CD8-positive, alpha-beta memory T cell (primary cell): ENCODE measurements at regions not wholly inside any gene's neighbourhood (a gene's known extent, or its start where the extent isn't known, plus 50 kb on each side); places are given as distances from the start of the nearest gene placed in this dataset.

Source experiments
- CTCF ChIA-PET: fragments of 350-600 bp; sonication (Branson Sonifier 250); formaldehyde crosslinking; loops from one replicate; lab custom pipeline; 2021; ENCODE audit warnings: antibody characterized with exemption; lab: Charles Lee
- POLR2A ChIA-PET: fragments of 350-600 bp; sonication (Branson Sonifier 250); formaldehyde crosslinking; loops from one replicate; lab custom pipeline; 2021; ENCODE audit warnings: antibody characterized with exemption; lab: Charles Lee
- DNase-seq, 5 donors: peaks; one replicate each; pipeline versions ENCODE4 v3.0.0 to v3.0.0-alpha.2; 2020 to 2022; ENCODE audit warnings: mixed read lengths in 1 of 5
- H3K27ac ChIP-seq: one replicate; pipeline ENCODE4 v1.7.0; 2013; ENCODE audit warnings: low read depth, mild to moderate bottlenecking, low read length, moderate library complexity
- H3K27me3 ChIP-seq: 2 replicates; pipeline ENCODE4 v1.7.0; 2013; ENCODE audit warnings: low read length, mild to moderate bottlenecking; ENCODE audit not compliant: insufficient read depth, poor library complexity, severe bottlenecking
- H3K36me3 ChIP-seq: 2 replicates; pipeline ENCODE4 v1.7.0; 2013; ENCODE audit warnings: mild to moderate bottlenecking, low read length, moderate library complexity; ENCODE audit not compliant: insufficient read depth
- H3K4me1 ChIP-seq: 2 replicates; pipeline ENCODE4 v1.7.0; 2013; ENCODE audit warnings: mild to moderate bottlenecking, low read length, moderate library complexity; ENCODE audit not compliant: insufficient read depth
- H3K4me3 ChIP-seq: 2 replicates; pipeline ENCODE4 v1.7.0; 2013; ENCODE audit warnings: mild to moderate bottlenecking, low read length
- H3K9me3 ChIP-seq: 2 replicates; pipeline ENCODE4 v1.7.0; 2013; ENCODE audit warnings: mild to moderate bottlenecking, low read length
- H3K27ac Mint-ChIP-seq, 8 donors: one replicate each; pipeline ENCODE4 v1.8.0; 2020 to 2021; ENCODE audit warnings: mixed read lengths in 8 of 8, mild to moderate bottlenecking in 6 of 8, inconsistent platforms in 3 of 8, moderate library complexity in 3 of 8
- H3K27me3 Mint-ChIP-seq, 2 donors: one replicate each; pipeline ENCODE4 v1.8.0; 2020 to 2021; ENCODE audit warnings: mixed read lengths in 2 of 2, mild to moderate bottlenecking in 1 of 2, moderate library complexity in 1 of 2
- H3K36me3 Mint-ChIP-seq, 3 donors: one replicate each; pipeline ENCODE4 v1.8.0; 2020 to 2021; ENCODE audit warnings: mixed read lengths in 3 of 3, inconsistent platforms in 1 of 3, mild to moderate bottlenecking in 1 of 3
- H3K4me1 Mint-ChIP-seq, 3 donors: one replicate each; pipeline ENCODE4 v1.8.0; 2020 to 2021; ENCODE audit warnings: mixed read lengths in 3 of 3, inconsistent platforms in 1 of 3, mild to moderate bottlenecking in 1 of 3
- H3K4me3 Mint-ChIP-seq, 7 donors: one replicate each; pipeline ENCODE4 v1.8.0; 2020 to 2021; ENCODE audit warnings: mixed read lengths in 7 of 7, mild to moderate bottlenecking in 6 of 7, moderate library complexity in 4 of 7, inconsistent platforms in 2 of 7
- H3K9me3 Mint-ChIP-seq, 5 donors: one replicate each; pipeline ENCODE4 v1.8.0; 2020 to 2022; ENCODE audit warnings: mixed read lengths in 5 of 5, mild to moderate bottlenecking in 3 of 5, moderate library complexity in 2 of 5, inconsistent platforms in 1 of 5

GRCh38 chr3:79843180-79843579, 75.4 kb upstream of the ROBO1 start:
- no peak for DNase-seq

GRCh38 chr3:79835701-79836100, 67.9 kb upstream of the ROBO1 start:
- Histone ChIP-seq H3K27me3 (no peaks in the 10 kb centered on the region), H3K9me3 (no peaks in the 10 kb centered on the region), H3K4me1 (no peaks in the 10 kb centered on the region), H3K27ac (no peak overlapping the region), H3K4me3 (no peak overlapping the region), H3K36me3 (no peaks in the 10 kb centered on the region)
- Mint-ChIP-seq H3K36me3 (no peaks in the 10 kb centered on the region), H3K27ac (no peak overlapping the region), H3K4me1 (no peaks in the 10 kb centered on the region), H3K4me3 (no peak overlapping the region), H3K27me3 (no peaks in the 10 kb centered on the region), H3K9me3 (peaks cover 11 to 31% (median 22%) of the 10 kb centered on the region in 5 donors)
- ChIA-PET CTCF (no interaction called here), POLR2A (no interaction called here)
- DNase-seq, result no peak

More at GRCh38 chr3:79843180-79843579, 75.4 kb upstream of the ROBO1 start:
- H3K4me3 Mint-ChIP-seq, result no peak overlapping the region
- H3K4me3 ChIP-seq, result no peak overlapping the region
- no peaks in the 10 kb centered on the region for H3K4me1 Mint-ChIP-seq
- POLR2A ChIA-PET, result no interaction called here
- H3K27me3 ChIP-seq, result no peaks in the 10 kb centered on the region
- H3K9me3 ChIP-seq, result no peaks in the 10 kb centered on the region
- H3K27me3 Mint-ChIP-seq, result no peaks in the 10 kb centered on the region
- no peaks in the 10 kb centered on the region for H3K36me3 Mint-ChIP-seq
- H3K27ac Mint-ChIP-seq, result no peak overlapping the region
- no peaks in the 10 kb centered on the region for H3K4me1 ChIP-seq
- CTCF ChIA-PET, result no interaction called here
- H3K9me3 Mint-ChIP-seq, result peaks cover 4 to 29% (median 15%) of the 10 kb centered on the region in 5 donors
- H3K36me3 ChIP-seq, result no peaks in the 10 kb centered on the region
- no peak overlapping the region for H3K27ac ChIP-seq

GRCh38 chr3:79824166-79824565, 56.4 kb upstream of the ROBO1 start:
- no peaks in the 10 kb centered on the region for H3K27me3 Mint-ChIP-seq
- no peaks in the 10 kb centered on the region for H3K9me3 ChIP-seq
- CTCF ChIA-PET, result no interaction called here
- H3K4me1 Mint-ChIP-seq, result no peaks in the 10 kb centered on the region
- no peaks in the 10 kb centered on the region for H3K27me3 ChIP-seq
- no peaks in the 10 kb centered on the region for H3K36me3 Mint-ChIP-seq
- no peak overlapping the region for H3K4me3 ChIP-seq
- H3K27ac ChIP-seq, result no peak overlapping the region
- POLR2A ChIA-PET, result no interaction called here
- no peak overlapping the region for H3K27ac Mint-ChIP-seq
- DNase-seq, result no peak
- no peak overlapping the region for H3K4me3 Mint-ChIP-seq
- no peaks in the 10 kb centered on the region for H3K4me1 ChIP-seq
- peaks cover 5 to 22% (median 10%) of the 10 kb centered on the region in 5 donors for H3K9me3 Mint-ChIP-seq
- no peaks in the 10 kb centered on the region for H3K36me3 ChIP-seq

- Mint-ChIP-seq H3K27ac (no peak overlapping the region), H3K27me3 (no peaks in the 10 kb centered on the region), H3K4me1 (no peaks in the 10 kb centered on the region), H3K4me3 (no peak overlapping the region), H3K9me3 (peaks cover 7 to 22% (median 16%) of the 10 kb centered on the region in 5 donors), H3K36me3 (no peaks in the 10 kb centered on the region)
- ChIA-PET CTCF (no interaction called here), POLR2A (no interaction called here)
- no peaks in the 10 kb centered on the region for H3K27me3 ChIP-seq
- H3K9me3 ChIP-seq, result no peaks in the 10 kb centered on the region
- no peaks in the 10 kb centered on the region for H3K36me3 ChIP-seq
- no peak for DNase-seq
- no peak overlapping the region for H3K27ac ChIP-seq
- H3K4me3 ChIP-seq, result no peak overlapping the region
- H3K4me1 ChIP-seq, result no peaks in the 10 kb centered on the region
Measured at GRCh38 chr3:79822076-79822475, 54.3 kb upstream of the ROBO1 start.

GRCh38 chr3:79820089-79820488, 52.3 kb upstream of the ROBO1 start:
- H3K27ac Mint-ChIP-seq, result no peak overlapping the region
- Histone ChIP-seq H3K36me3 (no peaks in the 10 kb centered on the region), H3K4me3 (no peak overlapping the region), H3K9me3 (no peaks in the 10 kb centered on the region), H3K27me3 (no peaks in the 10 kb centered on the region), H3K27ac (no peak overlapping the region), H3K4me1 (no peaks in the 10 kb centered on the region)
- POLR2A ChIA-PET, result no interaction called here
- no peak for DNase-seq
- no peaks in the 10 kb centered on the region for H3K4me1 Mint-ChIP-seq
- H3K9me3 Mint-ChIP-seq, result peaks cover 18 to 33% (median 26%) of the 10 kb centered on the region in 5 donors
- no peak overlapping the region for H3K4me3 Mint-ChIP-seq
- H3K36me3 Mint-ChIP-seq, result no peaks in the 10 kb centered on the region
- no peaks in the 10 kb centered on the region for H3K27me3 Mint-ChIP-seq
- CTCF ChIA-PET, result no interaction called here

- H3K4me1 ChIP-seq, result no peaks in the 10 kb centered on the region
- Mint-ChIP-seq H3K27me3 (no peaks in the 10 kb centered on the region), H3K9me3 (peaks cover 23 to 43% (median 25%) of the 10 kb centered on the region in 5 donors), H3K27ac (no peak overlapping the region), H3K4me3 (no peak overlapping the region), H3K4me1 (no peaks in the 10 kb centered on the region), H3K36me3 (no peaks in the 10 kb centered on the region)
- ChIA-PET POLR2A (no interaction called here), CTCF (no interaction called here)
- no peaks in the 10 kb centered on the region for H3K27me3 ChIP-seq
- no peak for DNase-seq
- no peaks in the 10 kb centered on the region for H3K9me3 ChIP-seq
- no peak overlapping the region for H3K27ac ChIP-seq
- H3K4me3 ChIP-seq, result no peak overlapping the region
- H3K36me3 ChIP-seq, result no peaks in the 10 kb centered on the region
Measured at GRCh38 chr3:79818015-79818414, 50.2 kb upstream of the ROBO1 start.
